Stimulated activated CD8-positive, alpha-beta memory T cell treated with anti-CD3 and anti-CD28 coated beads, Interleukin-15, amount 100 ng/mL, for 1 hour (primary cell): ENCODE measurements at regions not wholly inside any gene's neighbourhood (a gene's known extent, or its start where the extent isn't known, plus 50 kb on each side); places are given as distances from the start of the nearest gene placed in this dataset.

Source experiments
- DNase-seq: peaks from one replicate; pipeline ENCODE4 v3.0.0-alpha.2; 2020; ENCODE audit warnings: low read depth

- DNase-seq = no peak
Observed at GRCh38 chr1:25055961-25056360, 125.9 kb upstream of the RUNX3 start.

DNA sequence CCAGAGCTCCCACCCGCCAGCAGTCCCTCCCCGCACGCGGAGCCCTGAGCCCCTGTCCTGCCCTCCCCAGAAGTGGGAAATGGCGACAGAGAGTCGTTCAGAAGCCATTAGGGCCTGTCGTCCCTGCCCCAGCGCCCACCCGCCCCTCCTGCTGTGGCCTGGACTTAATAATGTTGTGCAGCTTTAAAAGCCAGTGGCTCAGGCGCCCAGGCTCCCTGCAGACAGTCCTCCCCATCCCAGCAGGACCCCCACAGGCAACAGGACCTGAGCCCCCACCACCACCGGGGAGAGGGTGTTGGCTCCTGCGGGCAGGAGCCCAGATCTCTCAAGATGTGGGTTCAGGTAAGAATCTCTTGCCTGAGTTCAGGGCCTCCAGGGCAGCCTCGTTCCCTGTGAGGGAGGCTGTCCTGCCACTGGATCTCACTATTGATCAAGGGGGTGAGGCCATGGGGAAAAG lies 125.3 kb upstream of the RUNX3 start:
- no peak for DNase-seq

DNA sequence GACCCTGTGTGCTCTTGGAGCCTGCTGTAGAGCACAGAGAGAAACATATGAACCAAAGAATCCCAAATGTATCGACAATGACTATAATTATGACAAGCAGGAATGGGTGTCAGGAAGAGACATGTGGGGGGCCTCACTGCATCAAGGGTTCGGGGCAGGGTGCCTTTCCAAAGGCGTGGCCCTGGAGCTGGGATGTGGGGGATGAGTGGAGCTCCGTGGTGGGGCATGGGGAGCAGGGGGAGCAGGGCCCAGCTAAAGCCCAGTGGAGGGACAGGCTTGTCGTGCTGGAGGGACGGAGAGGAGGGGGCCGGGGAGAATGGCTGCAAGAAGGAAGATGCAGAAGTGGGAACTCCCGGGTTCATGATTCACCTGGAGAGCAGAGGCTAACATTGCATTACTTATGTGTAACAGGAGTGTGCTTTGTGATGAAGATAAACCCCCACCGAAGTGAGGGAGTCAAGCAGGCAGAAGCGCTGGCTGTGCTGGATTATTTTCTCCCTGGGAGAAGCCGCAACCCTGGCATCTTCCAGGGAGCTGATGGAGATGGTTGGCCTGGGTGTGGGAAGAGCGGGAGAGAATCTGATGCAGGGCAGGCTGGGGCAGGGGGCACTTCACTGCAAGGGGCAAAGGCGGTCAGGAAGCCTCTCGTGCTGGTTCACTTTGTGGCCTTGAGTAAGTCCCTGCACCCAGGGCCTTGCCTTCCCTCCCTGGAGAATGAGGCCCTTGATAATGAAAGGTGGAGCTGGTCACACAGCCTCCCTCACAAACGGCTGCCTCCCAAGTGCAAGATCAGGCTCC lies 124.6 kb upstream of the RUNX3 start:
- no peak for DNase-seq

GRCh38 chr1:25053576-25054250 lies 123.6 kb upstream of the RUNX3 start:
- no peak for DNase-seq

DNA sequence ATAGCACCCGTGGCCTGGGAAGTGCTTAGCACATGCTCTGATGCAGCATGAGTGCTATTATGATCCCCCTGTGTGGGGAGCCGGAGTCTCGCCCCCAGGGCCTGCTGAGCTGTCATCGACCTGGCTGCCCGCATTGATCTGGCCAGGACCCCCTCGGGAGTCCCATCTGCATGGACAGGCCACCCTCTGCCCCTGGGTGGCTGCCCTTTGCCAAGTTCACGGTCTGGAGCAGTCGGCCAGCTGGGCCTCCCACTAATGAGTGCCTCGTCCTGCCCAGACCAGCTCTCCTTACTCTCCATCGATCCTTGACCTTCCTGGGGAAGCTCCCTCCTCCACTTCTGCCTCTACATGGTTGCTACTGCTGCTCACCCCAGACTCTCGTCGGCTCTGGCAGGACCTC lies 121.8 kb upstream of the RUNX3 start:
- no peak for DNase-seq

GRCh38 chr1:25051504-25051903 lies 121.4 kb upstream of the RUNX3 start:
- no peak for DNase-seq

GRCh38 chr1:25050165-25050564 lies 120.1 kb upstream of the RUNX3 start:
- no peak for DNase-seq

DNA sequence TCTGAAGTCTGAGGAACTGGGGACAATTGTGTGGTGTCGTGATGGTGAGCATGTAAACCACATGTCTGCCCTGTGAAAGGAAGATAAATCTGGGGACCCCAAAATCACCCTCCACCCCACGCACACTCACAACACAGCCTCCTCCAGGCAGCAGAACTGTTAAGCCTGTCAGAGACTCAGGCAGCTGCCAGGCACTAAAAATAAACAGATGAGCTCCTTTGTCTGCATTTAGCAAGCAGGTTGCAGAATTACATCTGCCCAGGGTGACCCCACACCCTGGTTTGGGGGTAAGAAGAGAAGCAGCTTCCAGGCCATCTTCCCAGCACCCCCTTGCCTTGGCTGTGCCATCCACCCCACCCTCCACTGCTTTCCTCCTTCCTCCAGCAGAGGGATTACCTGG lies 119.1 kb upstream of the RUNX3 start:
- no peak for DNase-seq

DNA sequence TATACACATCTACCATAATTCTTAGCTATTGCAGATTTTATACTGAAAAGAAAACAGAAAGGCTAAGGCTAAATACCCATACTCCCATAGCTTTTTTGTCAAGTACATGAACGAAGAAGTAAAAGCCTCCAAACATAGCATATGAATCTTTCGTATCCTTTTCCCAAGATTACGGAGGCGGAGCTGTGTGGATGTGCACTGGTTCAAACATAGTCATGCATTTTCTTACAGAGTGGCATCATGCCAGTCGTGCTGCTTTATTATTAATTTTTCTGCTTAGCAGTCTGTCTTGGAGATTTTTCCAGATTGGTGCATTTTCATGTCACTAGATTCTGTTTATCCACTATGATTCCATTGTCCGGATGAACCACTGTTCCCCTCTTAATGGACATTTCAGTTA lies 118.7 kb upstream of the RUNX3 start:
- DNase-seq = no peak

DNA sequence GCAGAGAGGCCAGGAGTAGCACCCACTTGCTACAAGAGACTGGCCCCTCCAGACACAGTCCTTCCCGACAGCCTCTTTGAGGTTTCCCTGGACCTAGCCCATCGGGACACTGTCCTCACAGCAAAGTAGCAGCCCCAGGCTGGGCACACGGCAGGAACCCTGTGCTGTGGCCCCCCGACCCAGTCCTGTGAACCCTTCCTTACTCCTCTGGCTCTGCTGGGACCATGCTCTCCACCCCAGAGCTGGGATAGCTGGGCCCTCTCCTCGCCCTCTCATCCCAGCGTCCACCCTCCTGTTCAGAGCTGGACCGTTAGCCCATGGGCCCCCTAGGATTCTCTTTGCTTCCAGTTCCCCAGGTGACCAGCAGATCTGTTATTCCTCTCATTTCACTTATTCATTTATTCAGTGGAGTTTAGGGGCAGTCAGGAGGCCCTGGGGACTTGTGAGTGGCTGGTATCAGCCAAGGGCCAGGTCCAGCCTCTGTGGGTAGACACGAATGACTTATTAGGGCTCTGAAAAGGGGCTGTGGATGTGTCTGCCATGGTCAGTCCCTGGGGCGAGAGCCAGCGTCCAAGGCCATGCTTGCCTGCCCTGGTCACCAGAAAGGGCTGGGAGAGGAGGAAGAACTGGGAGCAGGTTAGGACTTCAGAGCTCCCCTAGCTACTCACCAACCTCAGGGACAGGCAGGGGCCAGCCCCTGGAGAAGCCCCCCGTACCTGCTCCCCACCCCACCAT lies 117.6 kb upstream of the RUNX3 start:
- DNase-seq = no peak

DNA sequence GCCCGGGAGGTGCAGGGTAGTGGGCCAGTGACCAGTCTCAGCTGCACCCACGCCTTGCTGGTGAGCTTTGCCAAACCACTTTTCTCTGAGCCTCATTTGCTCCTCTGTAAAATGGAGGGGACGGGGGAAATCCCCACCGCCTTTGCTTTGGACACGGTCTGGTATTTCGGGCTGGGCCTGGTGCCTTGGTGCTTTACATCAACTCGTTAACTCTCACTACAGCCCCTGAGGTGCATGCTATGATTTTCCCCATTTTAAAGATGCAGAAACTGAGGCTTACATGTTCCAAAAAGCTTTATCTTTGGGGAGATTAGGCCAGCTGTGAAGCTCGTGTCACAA lies 116.1 kb upstream of the RUNX3 start:
- no peak for DNase-seq

DNA sequence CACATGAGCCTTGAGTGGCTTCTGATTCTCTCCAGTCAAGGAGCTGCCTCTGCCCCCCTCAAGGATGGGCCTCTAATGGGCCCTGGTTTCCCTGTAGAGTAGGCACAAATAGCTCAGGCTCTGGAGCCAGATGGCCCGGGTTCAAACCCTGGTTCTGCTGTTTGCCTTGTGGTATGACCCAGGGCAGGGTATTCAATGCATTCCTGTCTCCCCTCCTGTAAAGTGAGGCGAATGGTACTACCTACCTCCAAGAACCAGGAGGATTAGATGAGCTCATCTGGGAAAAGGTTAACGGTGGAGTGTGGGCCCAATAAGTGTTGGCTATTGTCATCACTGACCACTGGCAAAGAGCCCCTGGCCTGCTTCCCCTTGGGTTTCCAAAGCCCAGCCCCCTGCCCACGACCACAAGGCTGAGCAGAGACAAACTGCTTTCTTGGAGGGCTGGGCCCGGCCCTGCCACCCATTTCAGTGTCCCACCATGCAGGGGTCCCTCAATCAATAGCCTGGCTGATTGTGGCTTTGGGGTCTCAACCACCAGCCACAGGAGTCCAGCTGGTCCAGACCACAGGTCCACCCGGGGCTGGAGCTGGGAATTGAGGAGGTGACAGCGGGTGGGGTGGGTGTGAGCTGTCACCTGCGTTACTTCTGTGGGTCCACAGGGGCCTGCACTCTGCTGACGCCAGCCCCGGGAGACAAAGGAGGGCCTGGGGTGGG lies 115.6 kb upstream of the RUNX3 start:
- no peak for DNase-seq

GRCh38 chr1:25043228-25043580 lies 113.1 kb upstream of the RUNX3 start:
- DNase-seq = no peak

DNA sequence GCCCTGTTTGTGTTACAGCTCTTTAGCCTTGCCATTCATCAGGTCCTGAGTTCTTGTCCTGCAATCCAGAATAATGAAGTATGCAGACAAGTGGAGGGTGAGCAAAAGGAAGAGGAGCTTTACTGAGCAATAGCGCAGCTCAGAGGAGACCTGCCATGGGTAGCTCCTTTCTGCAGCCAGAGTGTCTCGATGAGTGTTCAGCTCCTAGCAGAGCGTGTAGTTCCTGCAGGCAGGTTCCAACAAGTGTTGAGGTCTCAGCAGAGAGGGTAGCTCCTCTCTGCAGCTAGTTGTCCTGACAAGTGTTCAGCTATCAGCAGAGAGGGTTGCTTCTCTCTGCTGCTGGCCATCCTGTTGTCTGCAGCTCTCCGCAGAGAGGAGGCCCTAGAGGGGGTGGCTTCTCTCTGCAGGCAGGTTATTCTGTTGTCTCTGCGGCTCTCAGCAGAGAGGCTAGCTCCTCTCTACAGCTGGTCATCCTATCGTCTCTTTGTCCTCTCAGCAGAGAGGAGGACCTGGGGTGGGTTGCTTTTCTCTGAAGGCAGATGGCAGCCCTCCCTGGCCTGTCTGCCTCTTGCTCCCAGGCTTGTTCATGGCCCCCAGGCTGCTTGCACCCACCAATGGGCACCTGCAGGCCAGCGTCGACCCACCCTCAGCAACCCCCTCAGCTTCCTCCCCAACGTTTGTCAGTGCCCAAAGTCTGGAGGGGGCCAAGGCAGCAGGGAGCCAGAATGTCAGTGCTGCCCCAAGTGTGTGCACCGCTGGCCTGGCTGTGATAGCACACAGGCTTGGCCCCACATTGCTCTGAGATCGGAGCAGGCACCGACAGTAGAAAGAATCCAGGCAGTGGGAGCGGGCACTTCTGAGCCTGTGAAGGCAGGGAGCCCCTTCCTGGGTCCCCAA lies 112.5 kb upstream of the RUNX3 start:
- no peak for DNase-seq

DNA sequence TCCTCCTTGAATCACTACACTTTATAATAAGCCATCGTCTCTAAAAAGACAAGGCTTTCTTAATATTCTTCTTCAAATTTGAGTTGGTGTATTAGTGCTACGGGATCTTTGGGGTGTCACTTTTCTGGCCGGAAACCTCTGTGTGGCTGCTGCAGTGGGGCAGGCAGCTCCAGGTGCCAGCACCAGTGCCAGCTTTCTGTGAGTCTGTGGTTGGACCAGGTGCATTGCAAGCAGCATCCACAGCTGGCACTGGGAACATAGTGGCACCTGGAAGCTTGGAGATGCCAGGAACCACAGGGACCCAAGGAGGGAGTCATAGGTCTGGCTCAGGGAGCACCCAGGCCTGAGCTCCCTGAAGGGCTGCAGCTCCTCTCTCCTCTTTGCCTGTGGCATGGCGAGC lies 111.8 kb upstream of the RUNX3 start:
- no peak for DNase-seq

- no peak for DNase-seq
Observed at GRCh38 chr1:25040122-25040685, 110.1 kb upstream of the RUNX3 start.

DNA sequence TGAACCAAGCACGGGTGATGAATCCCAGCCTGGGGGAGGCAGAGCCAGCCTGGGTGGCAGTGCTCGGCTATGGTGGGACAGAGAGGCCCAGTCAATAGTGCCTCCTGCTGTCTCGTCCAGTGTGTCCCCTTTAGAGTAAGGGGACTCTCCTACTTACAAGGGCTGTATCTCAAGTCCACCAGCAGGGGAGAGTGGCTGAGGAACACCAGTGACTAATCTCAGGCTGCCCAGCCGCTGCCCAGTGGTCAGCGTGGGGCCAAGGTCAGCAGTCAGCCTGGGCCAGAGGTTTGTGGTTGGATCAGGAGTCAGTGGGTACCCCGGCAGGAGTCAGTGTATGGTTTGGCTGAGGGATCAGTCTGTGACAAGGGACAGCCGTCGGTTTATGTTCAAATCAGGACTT lies 109.2 kb upstream of the RUNX3 start:
- no peak for DNase-seq

GRCh38 chr1:25038699-25039098 lies 108.6 kb upstream of the RUNX3 start:
- DNase-seq = no peak

DNA sequence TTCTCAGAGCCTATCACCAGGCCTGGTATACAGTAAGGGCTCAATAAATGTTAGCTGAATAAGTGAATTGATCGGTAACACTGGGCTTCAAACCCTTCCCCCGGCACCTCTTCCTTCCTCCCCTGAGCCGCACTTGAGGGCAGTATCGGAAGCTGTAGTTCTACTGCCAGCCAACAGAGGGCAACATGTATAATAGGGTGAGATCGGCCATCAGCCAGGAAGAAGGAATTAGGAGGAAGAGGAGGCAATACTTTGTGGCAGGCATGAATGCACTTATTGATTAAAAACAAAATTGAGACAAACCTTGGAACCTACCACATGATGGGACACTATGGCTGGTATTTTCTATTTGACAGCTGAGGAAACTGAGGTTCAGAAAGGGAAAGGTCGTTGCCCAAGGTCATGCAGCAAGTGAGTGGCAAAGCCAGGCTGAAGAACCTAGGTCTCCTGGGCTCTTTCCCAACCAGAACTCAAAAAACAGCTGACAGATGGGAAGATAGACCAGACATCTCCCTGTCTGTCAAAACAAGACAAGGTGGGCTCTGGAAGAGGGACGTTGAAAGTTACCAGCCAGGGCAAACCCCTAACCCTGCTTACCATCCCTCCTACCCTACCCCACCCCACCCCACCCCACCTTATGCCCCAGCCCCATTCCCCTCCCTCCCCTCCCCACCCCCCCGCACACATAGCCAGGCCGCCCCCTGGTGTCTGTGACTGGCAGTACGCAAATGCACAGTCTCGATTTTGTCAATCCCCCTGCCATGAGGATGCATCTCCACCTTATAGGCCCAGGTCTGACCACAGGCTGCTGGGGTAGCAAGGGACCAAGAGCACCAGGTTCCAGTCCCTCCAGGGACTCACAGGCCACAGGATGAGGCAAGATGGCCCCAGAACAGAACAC lies 107.3 kb upstream of the RUNX3 start:
- DNase-seq = peak; percentile 45

DNA sequence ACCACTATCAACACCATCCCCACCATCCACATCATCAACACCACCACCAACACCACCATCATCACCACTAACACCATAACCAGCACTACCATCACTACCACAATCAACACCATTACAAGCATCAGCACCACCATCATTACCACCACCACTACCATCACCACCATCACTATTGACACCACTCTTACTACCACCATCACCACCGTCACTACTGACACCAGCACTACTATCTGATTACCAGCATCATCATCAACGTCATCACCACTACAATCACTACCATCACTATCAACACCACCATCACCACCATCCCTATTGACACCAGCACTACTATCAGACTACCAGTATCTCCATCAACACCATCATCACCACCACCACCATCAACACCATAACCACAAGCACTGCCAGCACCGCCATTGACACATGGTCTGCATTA lies 106.1 kb upstream of the RUNX3 start:
- no peak for DNase-seq
